SK-N-MC (cell line): ENCODE measurements at regions not wholly inside any gene's neighbourhood (a gene's known extent, or its start where the extent isn't known, plus 50 kb on each side); places are given as distances from the start of the nearest gene placed in this dataset.

Experiments used
- FOXP2 ChIP-seq: optimal IDR thresholded peaks from 2 replicates; pipeline ENCODE3; 2011; ENCODE audit warnings: mild to moderate bottlenecking, moderate library complexity; ENCODE audit not compliant: insufficient read depth; ENCODE audit errors: extremely low read length, control extremely low read depth
- POLR2AphosphoS5 ChIP-seq: IDR thresholded peaks from 2 replicates; pipeline ENCODE4 v1.6.1; 2012; ENCODE audit warnings: mild to moderate bottlenecking, low read depth, low read length, borderline replicate concordance

- TF ChIP-seq POLR2AphosphoS5 (no peak), FOXP2 (no peak)
Observed at GRCh38 chr5:93916872-93917271, 175.5 kb upstream of the POU5F2 start.
